ENCODE measurements at regions not wholly inside any gene's neighbourhood (a gene's known extent, or its start where the extent isn't known, plus 50 kb on each side); places are given as distances from the start of the nearest gene placed in this dataset.

- no peaks in the 10 kb centered on the region for H3K4me1 ChIP-seq (ENCODE audit: insufficient read depth, low read length)
- DNase-seq (ENCODE audit: low read depth) (no peak), FAIRE-seq (no peak)
- Mint-ChIP-seq H3K27me3 (ENCODE audit: low read depth, unreplicated experiment) (no peaks in the 10 kb centered on the region), H3K4me3 (ENCODE audit: unreplicated experiment) (no peak overlapping the region), H3K9me3 (ENCODE audit: unreplicated experiment) (no peaks in the 10 kb centered on the region), H3K36me3 (ENCODE audit: low read depth, unreplicated experiment) (no peaks in the 10 kb centered on the region), H3K27ac (ENCODE audit: unreplicated experiment) (no peak overlapping the region), H3K4me1 (ENCODE audit: low read depth, unreplicated experiment) (no peaks in the 10 kb centered on the region)
- H4K20me1 ChIP-seq (ENCODE audit: insufficient read depth, low read length): no peaks in the 10 kb centered on the region
- H3K4me2 ChIP-seq (ENCODE audit: low read length): no peak overlapping the region
- no peak overlapping the region for H3K27ac ChIP-seq (ENCODE audit: low read depth, low read length)
- H3K9me3 ChIP-seq (ENCODE audit: insufficient read depth, low read depth, low read length): no peaks in the 10 kb centered on the region
- TF ChIP-seq EZH2 (IDR thresholded peaks at IDR 0.05; ENCODE audit: insufficient read depth, low read length) (no peak), CTCF (IDR thresholded peaks at IDR 0.05; ENCODE audit: insufficient read depth, low read depth, low read length) (no peak)
- no peak overlapping the region for H3K9ac ChIP-seq (ENCODE audit: low read length)
- H3K79me2 ChIP-seq (ENCODE audit: insufficient read depth, low read length): no peaks in the 10 kb centered on the region
- no peaks in the 10 kb centered on the region for H3K36me3 ChIP-seq (ENCODE audit: insufficient read depth, low read length)
- no peak overlapping the region for H3K4me3 ChIP-seq (ENCODE audit: insufficient read depth, low read depth, low read length)
- H3K27me3 ChIP-seq (ENCODE audit: insufficient read depth, low read length): no peaks in the 10 kb centered on the region
- H2AFZ ChIP-seq (ENCODE audit: low read depth, low read length): no peak overlapping the region
Measured at GRCh38 chr13:67996101-67996500, 766.0 kb upstream of the PCDH9 start.

GRCh38 chr13:67990868-67991267 is 760.7 kb upstream of the PCDH9 start:
- Mint-ChIP-seq H3K27me3 (ENCODE audit: low read depth, unreplicated experiment) (no peaks in the 10 kb centered on the region), H3K4me1 (ENCODE audit: low read depth, unreplicated experiment) (peaks cover 5% of the 10 kb centered on the region), H3K27ac (ENCODE audit: unreplicated experiment) (no peak overlapping the region), H3K36me3 (ENCODE audit: low read depth, unreplicated experiment) (no peaks in the 10 kb centered on the region), H3K9me3 (ENCODE audit: unreplicated experiment) (peaks cover 3% of the 10 kb centered on the region), H3K4me3 (ENCODE audit: unreplicated experiment) (no peak overlapping the region)
- Histone ChIP-seq H3K36me3 (ENCODE audit: insufficient read depth, low read length) (no peaks in the 10 kb centered on the region), H3K4me2 (ENCODE audit: low read length) (no peak overlapping the region), H3K4me3 (ENCODE audit: insufficient read depth, low read depth, low read length) (no peak overlapping the region), H3K27ac (ENCODE audit: low read depth, low read length) (no peak overlapping the region), H4K20me1 (ENCODE audit: insufficient read depth, low read length) (no peaks in the 10 kb centered on the region), H3K4me1 (ENCODE audit: insufficient read depth, low read length) (no peaks in the 10 kb centered on the region), H2AFZ (ENCODE audit: low read depth, low read length) (no peak overlapping the region), H3K79me2 (ENCODE audit: insufficient read depth, low read length) (no peaks in the 10 kb centered on the region), H3K9ac (ENCODE audit: low read length) (no peak overlapping the region), H3K27me3 (ENCODE audit: insufficient read depth, low read length) (no peaks in the 10 kb centered on the region), H3K9me3 (ENCODE audit: insufficient read depth, low read depth, low read length) (no peaks in the 10 kb centered on the region)
- FAIRE-seq (no peak), DNase-seq (ENCODE audit: low read depth) (no peak)
- TF ChIP-seq EZH2 (IDR thresholded peaks at IDR 0.05; ENCODE audit: insufficient read depth, low read length): no peak

- Histone ChIP-seq H3K27ac (ENCODE audit: low read depth, low read length) (no peak overlapping the region), H3K9ac (ENCODE audit: low read length) (no peak overlapping the region), H3K4me2 (ENCODE audit: low read length) (no peak overlapping the region), H3K79me2 (ENCODE audit: insufficient read depth, low read length) (no peaks in the 10 kb centered on the region), H4K20me1 (ENCODE audit: insufficient read depth, low read length) (no peaks in the 10 kb centered on the region), H3K9me3 (ENCODE audit: insufficient read depth, low read depth, low read length) (no peaks in the 10 kb centered on the region), H2AFZ (ENCODE audit: low read depth, low read length) (no peak overlapping the region), H3K27me3 (ENCODE audit: insufficient read depth, low read length) (no peaks in the 10 kb centered on the region), H3K36me3 (ENCODE audit: insufficient read depth, low read length) (no peaks in the 10 kb centered on the region), H3K4me3 (ENCODE audit: insufficient read depth, low read depth, low read length) (no peak overlapping the region), H3K4me1 (ENCODE audit: insufficient read depth, low read length) (no peaks in the 10 kb centered on the region)
- Mint-ChIP-seq H3K4me3 (ENCODE audit: unreplicated experiment) (no peak overlapping the region), H3K36me3 (ENCODE audit: low read depth, unreplicated experiment) (no peaks in the 10 kb centered on the region), H3K27ac (ENCODE audit: unreplicated experiment) (no peak overlapping the region), H3K4me1 (ENCODE audit: low read depth, unreplicated experiment) (peaks cover 5% of the 10 kb centered on the region), H3K9me3 (ENCODE audit: unreplicated experiment) (peaks cover 3% of the 10 kb centered on the region), H3K27me3 (ENCODE audit: low read depth, unreplicated experiment) (no peaks in the 10 kb centered on the region)
- no peak for DNase-seq (ENCODE audit: low read depth)
- TF ChIP-seq CTCF (IDR thresholded peaks at IDR 0.05; ENCODE audit: insufficient read depth, low read depth, low read length) (no peak), EZH2 (IDR thresholded peaks at IDR 0.05; ENCODE audit: insufficient read depth, low read length) (no peak)
- FAIRE-seq: no peak
Measured at GRCh38 chr13:67986234-67986633, 756.1 kb upstream of the PCDH9 start.
